Stimulated activated CD4-positive, alpha-beta T cell treated with anti-CD3 and anti-CD28 coated beads, Interleukin-2, amount 100 ng/mL, for 24 hours (primary cell): ENCODE measurements at regions not wholly inside any gene's neighbourhood (a gene's known extent, or its start where the extent isn't known, plus 50 kb on each side); places are given as distances from the start of the nearest gene placed in this dataset.
"Not testable (repeated sequence)": the region's sequence is repeated elsewhere in the genome, so short reads cannot be mapped to it uniquely, and the experiment has no call there.

ENCODE experiments used
- DNase-seq, 2 donors: peaks; one replicate each; pipeline ENCODE4 v3.0.0-alpha.2; 2020

- no peak for DNase-seq
Observed at GRCh38 chr3:152671446-152672319, 163.2 kb upstream of the P2RY1 start.

DNA sequence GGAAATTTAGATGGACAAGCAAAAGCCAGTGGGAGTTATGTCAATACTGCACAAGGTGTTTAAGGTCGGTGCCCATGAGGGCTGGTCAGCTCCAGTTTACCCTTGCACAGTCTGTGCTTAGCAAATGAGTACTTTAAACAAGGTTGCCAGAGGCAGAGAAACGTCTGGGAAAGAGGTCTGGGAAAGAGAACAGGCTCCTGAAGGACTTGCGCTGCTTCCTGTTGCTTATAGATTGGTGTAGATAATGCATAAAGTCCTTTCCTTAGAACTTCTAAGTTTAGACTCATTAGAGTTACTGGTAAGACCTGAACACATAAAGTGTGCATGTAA is 162.6 kb upstream of the P2RY1 start:
- no peak for DNase-seq

- DNase-seq, result no peak
Observed at GRCh38 chr3:152676810-152677379, 158.0 kb upstream of the P2RY1 start.

GRCh38 chr3:152677491-152677890 is 157.4 kb upstream of the P2RY1 start:
- no peak for DNase-seq

- DNase-seq, result no peak
Observed at GRCh38 chr3:152682477-152682876, 152.5 kb upstream of the P2RY1 start.

- no peak for DNase-seq
Observed at GRCh38 chr3:152683521-152683999, 151.4 kb upstream of the P2RY1 start.

- no peak for DNase-seq
Observed at GRCh38 chr3:152684279-152684678, 150.7 kb upstream of the P2RY1 start.

- DNase-seq, result no peak
Observed at GRCh38 chr3:152688313-152688712, 146.6 kb upstream of the P2RY1 start.

GRCh38 chr3:152692326-152692725 is 142.6 kb upstream of the P2RY1 start:
- DNase-seq, result not testable (repeated sequence)

DNA sequence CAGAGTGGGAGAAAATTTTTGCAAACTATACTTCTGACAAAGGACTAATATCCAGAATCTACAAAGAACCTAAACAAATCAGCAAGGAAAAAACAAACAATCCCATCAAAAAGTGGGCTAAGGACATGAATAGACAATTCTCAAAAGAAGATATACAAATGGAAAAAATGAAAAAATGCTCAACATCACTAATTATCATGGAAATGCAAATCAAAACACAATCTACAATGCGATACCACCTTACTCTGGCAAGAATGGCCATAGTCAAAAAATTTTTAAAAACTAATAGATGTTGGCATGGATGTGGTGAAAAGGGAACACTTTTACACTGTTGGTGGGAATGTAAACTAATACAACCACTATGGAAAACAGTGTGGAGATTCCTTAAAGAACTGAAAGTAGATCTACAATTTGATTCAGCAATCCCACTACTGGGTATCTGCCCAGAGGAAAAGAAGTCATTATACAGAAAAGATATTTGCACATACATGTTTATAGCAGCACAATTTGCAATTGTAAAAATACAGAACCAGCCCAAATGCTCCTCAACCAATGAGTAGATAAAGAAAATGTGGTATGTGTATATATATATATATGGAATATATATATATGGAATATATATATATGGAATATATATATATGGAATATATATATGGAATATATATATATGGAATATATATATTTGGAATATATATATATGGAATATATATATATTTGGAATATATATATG is 141.2 kb upstream of the P2RY1 start:
- DNase-seq, result not testable (repeated sequence)

- no peak for DNase-seq
Observed at GRCh38 chr3:152695840-152696239, 139.1 kb upstream of the P2RY1 start.

- DNase-seq, result no peak
Observed at GRCh38 chr3:152696962-152697361, 138.0 kb upstream of the P2RY1 start.

DNA sequence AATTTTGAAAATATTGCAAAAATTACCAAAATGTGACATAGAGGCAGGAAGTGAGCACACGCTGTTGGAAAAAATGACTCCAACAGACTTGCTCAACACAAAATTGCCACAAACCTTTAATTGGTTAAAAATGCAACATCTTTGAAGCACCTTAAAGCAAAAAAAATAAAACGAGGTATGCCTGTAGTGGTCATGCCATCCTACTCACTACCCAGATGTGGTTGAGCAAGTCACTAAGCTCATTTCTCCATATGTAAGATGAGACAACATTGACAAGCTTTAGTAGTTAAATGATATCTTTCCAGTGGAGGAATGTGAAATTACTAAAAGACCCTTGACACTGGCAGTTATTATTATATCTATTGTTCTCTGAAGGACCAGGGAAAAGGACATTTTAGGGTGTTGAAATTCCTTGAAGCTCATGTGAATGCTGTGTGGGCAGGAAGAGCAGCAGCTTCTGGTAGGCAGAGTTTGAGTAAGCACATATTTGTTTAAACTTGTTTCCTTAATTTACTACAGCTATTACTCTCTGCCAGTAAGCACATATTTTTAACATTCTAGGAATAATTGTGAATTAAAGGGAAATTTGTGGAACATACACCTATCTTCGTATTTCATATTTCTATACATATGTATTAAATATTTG is 131.6 kb upstream of the P2RY1 start:
- no peak for DNase-seq

DNA sequence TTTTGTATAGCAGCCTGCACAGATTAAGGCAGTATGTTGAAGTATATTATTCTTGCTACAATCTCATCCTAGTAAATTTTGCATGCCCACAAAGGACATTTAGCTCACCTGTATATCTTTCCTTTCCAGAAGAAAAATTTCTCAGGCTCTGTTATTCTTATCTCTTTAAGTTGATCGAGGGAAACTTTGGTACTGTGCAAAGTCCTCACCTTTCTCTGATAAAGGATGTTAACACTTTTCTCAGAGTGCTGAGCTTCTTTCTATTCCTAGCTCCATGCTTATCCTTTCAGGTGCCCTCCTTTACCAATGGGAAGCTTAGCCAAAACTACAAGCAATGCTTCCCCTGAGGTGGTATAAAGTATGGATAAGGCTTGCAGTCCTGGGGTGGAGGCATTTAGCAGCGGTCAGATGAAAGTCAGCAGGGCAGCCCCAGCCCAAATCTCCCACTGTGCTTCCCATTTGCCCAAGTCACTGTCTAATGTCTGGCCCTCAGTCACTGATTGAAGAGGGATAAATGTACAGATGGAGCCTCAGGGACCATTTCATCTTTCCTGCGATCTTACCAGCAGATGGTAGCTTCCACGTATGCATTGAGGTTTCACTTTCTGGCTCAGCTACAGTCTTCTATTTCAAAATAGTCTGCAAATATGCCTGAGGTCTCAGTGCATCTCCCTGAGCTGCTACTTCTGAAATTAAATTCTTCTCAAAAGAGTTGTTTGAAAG is 127.8 kb upstream of the P2RY1 start:
- no peak for DNase-seq

- DNase-seq, result no peak
Observed at GRCh38 chr3:152709659-152710058, 125.3 kb upstream of the P2RY1 start.

DNA sequence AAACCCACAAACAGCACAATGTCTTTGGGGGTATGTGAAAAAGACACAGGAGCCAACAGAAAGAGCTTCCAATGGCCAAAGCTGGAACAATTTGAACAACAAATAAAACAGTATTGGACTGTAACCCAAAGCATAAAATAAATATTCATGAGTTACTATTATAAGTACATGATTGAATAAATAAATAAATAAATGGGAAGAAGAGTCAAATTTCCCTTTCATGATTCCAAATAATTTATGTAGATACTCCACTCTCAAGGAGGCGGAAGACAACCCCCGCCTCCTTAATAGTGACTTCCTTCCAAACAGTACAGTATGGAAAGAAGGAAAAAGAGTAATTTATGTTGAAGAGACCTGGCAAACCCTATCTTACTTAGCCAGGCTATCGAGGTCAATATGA is 124.4 kb upstream of the P2RY1 start:
- DNase-seq, result no peak

DNA sequence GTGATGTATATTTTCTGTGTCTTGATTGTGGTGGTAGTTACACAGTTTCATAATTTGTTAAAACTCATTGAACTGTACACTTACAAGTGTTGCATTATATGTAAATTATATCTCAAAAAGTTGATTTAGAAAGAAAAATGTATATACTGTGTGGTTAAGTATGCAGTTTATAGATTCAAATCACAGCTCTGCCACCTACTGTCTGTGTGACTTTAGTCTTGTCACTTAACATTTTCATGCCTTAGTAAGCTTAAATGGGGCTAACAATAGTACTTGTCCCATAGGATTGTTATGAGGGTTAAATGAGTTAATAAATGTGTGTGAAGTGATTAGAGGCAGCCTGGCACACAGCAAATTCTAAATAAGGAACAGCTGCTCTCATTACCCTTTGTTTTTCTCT is 120.9 kb upstream of the P2RY1 start:
- DNase-seq, result no peak

- DNase-seq, result no peak
Observed at GRCh38 chr3:152714507-152714906, 120.4 kb upstream of the P2RY1 start.

GRCh38 chr3:152717252-152717651 is 117.7 kb upstream of the P2RY1 start:
- no peak for DNase-seq

DNA sequence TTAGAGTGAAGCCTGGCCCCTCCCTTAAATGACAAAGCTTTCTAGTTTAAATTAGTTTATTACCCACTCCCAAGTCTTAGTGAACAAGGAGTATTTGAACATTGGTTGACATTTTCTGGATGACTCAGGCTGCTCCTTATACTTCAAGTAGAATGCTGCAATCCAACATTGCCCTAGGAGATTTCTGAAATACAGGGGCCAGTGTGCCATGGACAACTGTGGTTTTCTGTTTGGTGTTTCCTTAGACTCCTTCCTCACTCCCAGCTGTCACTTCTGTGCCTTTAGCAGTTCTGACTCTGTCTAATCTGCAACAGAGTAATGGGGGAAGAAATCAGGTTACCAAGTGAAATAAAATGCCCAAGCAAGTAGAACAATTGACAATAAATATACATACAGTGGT is 116.1 kb upstream of the P2RY1 start:
- DNase-seq, result no peak

DNA sequence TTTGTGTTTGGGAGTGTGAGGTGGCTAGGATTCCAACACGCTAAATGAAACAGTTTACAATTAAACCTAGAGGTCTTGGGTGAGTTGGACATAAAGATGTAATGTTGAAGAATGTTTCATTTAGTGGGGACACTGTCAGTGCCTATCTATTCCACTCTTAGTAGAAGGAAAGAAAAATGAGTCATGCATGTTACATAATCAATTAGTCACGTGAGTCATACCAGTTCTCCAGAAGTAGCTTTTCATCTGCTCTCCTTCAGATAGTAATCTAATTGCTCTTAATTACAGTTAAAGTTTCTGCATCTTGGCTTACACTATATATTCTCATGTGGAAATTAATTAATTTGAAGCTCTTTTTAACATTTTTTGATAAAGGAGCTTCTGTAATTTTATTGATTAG is 115.7 kb upstream of the P2RY1 start:
- DNase-seq, result no peak

- no peak for DNase-seq
Observed at GRCh38 chr3:152720951-152721718, 113.8 kb upstream of the P2RY1 start.
